Testis (tissue), 2 donors: ENCODE measurements at regions not wholly inside any gene's neighbourhood (a gene's known extent, or its start where the extent isn't known, plus 50 kb on each side); places are given as distances from the start of the nearest gene placed in this dataset.

ENCODE experiments used
- POLR2A ChIP-seq: fragments of 450-650 bp; IDR thresholded peaks from one replicate; pipeline ENCODE4 v1.6.1; 2017; ENCODE audit warnings: antibody characterized with exemption, mild to moderate bottlenecking, moderate library complexity
- TF ChIP-seq, protein P1 (sequence below), 3 experiments: fragments of 450-650 bp in 2 of 3; fragments of 200-600 bp in 1 of 3; sonication (generic) in 1 of 3; IDR thresholded peaks; one replicate each; pipeline ENCODE4 v1.5.1; 2016 to 2019; ENCODE audit warnings: antibody characterized with exemption in 3 of 3, mild to moderate bottlenecking in 2 of 3, moderate library complexity in 1 of 3

DNA sequence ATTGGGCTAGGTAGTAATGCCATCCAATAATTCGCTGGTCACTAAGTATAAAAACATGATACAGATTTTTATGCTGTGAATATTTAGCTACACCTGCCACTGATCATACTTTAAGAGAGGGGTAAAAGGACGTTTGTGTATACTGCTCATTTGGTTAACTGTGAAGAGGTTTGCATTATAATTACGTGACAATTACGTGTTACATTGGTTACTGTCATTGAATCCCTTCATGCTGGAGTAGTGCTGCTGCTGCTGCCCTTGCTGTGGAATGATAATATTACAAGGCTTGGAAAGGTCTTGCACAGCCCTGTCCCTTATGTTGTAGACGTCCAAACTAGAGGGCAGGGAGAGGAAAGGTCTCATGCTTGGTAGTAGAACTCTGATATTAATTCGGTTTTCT is 312.2 kb upstream of the ATP2B1 start:
- TF ChIP-seq POLR2A: no peak
- TF ChIP-seq, protein P1, sequence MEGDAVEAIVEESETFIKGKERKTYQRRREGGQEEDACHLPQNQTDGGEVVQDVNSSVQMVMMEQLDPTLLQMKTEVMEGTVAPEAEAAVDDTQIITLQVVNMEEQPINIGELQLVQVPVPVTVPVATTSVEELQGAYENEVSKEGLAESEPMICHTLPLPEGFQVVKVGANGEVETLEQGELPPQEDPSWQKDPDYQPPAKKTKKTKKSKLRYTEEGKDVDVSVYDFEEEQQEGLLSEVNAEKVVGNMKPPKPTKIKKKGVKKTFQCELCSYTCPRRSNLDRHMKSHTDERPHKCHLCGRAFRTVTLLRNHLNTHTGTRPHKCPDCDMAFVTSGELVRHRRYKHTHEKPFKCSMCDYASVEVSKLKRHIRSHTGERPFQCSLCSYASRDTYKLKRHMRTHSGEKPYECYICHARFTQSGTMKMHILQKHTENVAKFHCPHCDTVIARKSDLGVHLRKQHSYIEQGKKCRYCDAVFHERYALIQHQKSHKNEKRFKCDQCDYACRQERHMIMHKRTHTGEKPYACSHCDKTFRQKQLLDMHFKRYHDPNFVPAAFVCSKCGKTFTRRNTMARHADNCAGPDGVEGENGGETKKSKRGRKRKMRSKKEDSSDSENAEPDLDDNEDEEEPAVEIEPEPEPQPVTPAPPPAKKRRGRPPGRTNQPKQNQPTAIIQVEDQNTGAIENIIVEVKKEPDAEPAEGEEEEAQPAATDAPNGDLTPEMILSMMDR (IDR thresholded peaks at IDR 0.05): no peak
